SK-N-SH (cell line): ENCODE measurements at regions not wholly inside any gene's neighbourhood (a gene's known extent, or its start where the extent isn't known, plus 50 kb on each side); places are given as distances from the start of the nearest gene placed in this dataset.

Source experiments
- CTCF ChIP-seq: fragments of 200-600 bp; sonication (generic); IDR thresholded peaks from 2 replicates; pipeline ENCODE4 v1.6.1; 2017; ENCODE audit warnings: antibody characterized with exemption, mild to moderate bottlenecking, moderate library complexity
- ELF1 ChIP-seq: IDR thresholded peaks from 2 replicates; pipeline ENCODE4 v1.4.0; 2012
- EP300 ChIP-seq, 2 experiments: IDR thresholded peaks; 2 replicates each; pipeline versions ENCODE4 v1.4.0 to v1.6.1; 2012; ENCODE audit warnings: borderline replicate concordance in 1 of 2, low read depth in 1 of 2, low read length in 1 of 2
- EZH2phosphoT487 ChIP-seq: fragments of 200-600 bp; sonication (generic); IDR thresholded peaks from 2 replicates; pipeline ENCODE4 v1.6.1; 2017; ENCODE audit warnings: low read depth, mixed run types, mild to moderate bottlenecking, antibody characterized with exemption, moderate library complexity, borderline replicate concordance
- FOSL2 ChIP-seq: IDR thresholded peaks from 2 replicates; pipeline ENCODE4 v1.4.0; 2012; ENCODE audit warnings: low read depth, mild to moderate bottlenecking, moderate library complexity, borderline replicate concordance
- FOXM1 ChIP-seq: IDR thresholded peaks from 2 replicates; pipeline ENCODE4 v1.4.0; 2012; ENCODE audit warnings: low read depth, mild to moderate bottlenecking
- JUND ChIP-seq: IDR thresholded peaks from 2 replicates; pipeline ENCODE4 v1.4.0; 2012
- RAD21 ChIP-seq: IDR thresholded peaks from 2 replicates; pipeline ENCODE4 v1.6.1; 2012; ENCODE audit warnings: mild to moderate bottlenecking, low read length
- RCOR1 ChIP-seq: fragments of 150-350 bp; IDR thresholded peaks from 2 replicates; pipeline ENCODE4 v1.6.1; 2017; ENCODE audit warnings: antibody characterized with exemption, low read length
- SMC3 ChIP-seq: IDR thresholded peaks from 2 replicates; pipeline ENCODE4 v1.6.1; 2012; ENCODE audit warnings: low read depth, low read length, improper control_type of control experiment
- TAF1 ChIP-seq: IDR thresholded peaks from 2 replicates; pipeline ENCODE4 v1.6.1; 2012; ENCODE audit warnings: low read depth, mild to moderate bottlenecking, low read length, moderate library complexity, borderline replicate concordance
- TCF12 ChIP-seq: IDR thresholded peaks from 2 replicates; pipeline ENCODE4 v1.4.0; 2012
- TEAD4 ChIP-seq: IDR thresholded peaks from 2 replicates; pipeline ENCODE4 v1.4.0; 2012; ENCODE audit warnings: mild to moderate bottlenecking, borderline replicate concordance; ENCODE audit not compliant: insufficient read depth
- USF1 ChIP-seq: IDR thresholded peaks from 2 replicates; pipeline ENCODE4 v1.4.0; 2012; ENCODE audit warnings: low read depth, borderline replicate concordance

DNA sequence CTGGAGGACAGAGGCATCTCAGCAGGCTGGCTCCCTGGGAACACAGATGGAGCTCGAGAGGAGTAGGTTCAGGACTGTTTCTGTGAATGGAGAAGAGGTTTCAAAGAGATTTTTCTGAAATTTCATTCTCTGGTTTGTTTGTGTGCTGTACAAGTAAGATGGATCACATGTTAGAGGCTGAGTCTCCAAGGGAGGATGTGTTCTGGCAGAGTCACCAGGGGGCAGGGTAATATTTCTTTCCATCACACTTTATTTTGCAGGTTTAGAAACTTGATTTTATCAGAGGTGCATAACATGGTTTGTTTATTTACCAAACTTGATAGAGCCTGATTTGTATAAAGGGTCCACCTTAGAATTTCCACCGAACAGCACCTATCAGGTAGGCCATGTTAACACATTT lies 69.2 kb upstream of the ARL15 start:
- TF ChIP-seq EZH2phosphoT487 = no peak
- TF ChIP-seq FOSL2 = no peak
- no peak for TF ChIP-seq CTCF
- no peak for TF ChIP-seq SMC3
- no peak for TF ChIP-seq TAF1
- TF ChIP-seq ELF1 = no peak
- no peak for TF ChIP-seq RAD21
- TF ChIP-seq USF1 = no peak
- no peak for TF ChIP-seq EP300 (IDR thresholded peaks at IDR 0.05; ENCODE audit: borderline replicate concordance in 1 of 2, low read depth in 1 of 2, low read length in 1 of 2)
- TF ChIP-seq FOXM1 = no peak
- TF ChIP-seq RCOR1 = no peak
- TF ChIP-seq TCF12 = no peak
- no peak for TF ChIP-seq JUND
- no peak for TF ChIP-seq TEAD4
